ENCODE measurements at regions not wholly inside any gene's neighbourhood (a gene's known extent, or its start where the extent isn't known, plus 50 kb on each side); places are given as distances from the start of the nearest gene placed in this dataset.

DNA sequence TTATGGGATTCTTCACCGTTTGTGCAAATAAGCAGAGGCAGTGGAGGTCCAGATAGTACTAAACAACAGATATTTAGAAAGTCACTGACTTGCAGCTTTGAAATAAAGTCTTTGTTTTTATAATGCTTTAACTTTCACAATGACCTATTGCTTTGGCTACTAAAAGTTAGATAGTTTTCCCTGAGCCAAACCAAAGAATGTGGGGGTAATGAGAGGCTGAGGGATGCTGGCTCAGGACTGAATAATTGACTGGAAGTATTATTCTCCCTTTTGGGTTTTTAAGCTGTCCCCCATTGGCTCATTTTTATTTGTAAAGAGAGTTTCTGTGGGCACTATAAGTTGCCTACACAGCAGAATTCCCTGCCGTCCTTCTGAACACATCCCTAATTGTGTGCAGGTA is 99.2 kb upstream of the ACTBL2 start:
- no peak for DNase-seq

DNA sequence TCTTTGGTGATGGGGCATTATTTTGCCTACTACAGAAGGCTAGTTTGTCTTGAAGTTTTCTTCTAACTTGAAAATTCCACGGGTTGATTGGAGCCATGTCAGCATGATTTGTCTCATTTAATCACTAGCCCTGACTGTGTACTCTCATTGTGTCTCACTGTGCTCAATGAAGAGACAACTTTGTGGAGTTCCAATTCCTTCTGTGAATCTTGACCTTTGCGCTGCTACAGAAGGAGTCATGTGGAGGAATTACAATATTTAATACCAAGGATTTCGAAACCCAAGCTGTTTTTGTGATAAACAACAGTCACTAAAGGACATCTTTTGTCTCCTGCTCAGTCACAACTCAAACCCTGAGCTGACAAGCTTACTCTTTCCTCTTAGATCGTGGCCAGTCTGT is 98.6 kb upstream of the ACTBL2 start:
- DNase-seq, result no peak

DNA sequence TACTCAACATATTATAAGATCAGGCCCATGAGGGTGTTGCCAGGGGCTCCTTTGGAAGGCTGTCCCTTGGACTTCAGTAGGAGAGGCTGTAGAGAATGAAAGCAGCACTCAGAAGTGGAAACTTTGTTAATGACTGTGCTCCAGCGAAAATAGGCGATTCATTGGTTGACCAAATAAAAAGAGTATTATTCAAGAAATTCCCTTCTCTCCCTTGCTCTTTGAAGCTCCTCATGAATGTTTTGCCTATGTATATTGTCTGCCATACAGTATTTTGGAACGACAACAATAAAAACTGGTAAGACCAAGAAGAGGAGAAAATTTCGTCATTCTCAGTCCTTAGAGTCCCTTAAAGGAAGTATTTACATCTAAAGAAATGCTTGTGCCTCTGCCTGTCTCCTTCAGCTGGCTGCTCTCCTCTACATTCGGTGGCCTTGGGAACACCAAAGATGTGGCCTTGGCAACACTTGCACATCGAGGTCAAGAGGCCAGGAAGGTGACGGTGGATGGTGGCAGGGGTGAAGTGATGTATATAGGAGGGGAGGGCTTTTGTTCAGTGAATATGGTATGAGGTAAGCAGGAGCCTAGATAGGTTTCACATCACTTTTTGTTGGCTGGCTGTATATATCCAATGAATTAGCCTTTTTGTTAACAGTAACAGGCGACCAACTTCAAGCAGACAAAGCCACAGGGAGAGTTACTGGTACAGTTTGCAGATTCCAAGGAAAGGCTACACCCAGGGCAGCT is 95.0 kb upstream of the ACTBL2 start:
- DNase-seq, result no peak

DNA sequence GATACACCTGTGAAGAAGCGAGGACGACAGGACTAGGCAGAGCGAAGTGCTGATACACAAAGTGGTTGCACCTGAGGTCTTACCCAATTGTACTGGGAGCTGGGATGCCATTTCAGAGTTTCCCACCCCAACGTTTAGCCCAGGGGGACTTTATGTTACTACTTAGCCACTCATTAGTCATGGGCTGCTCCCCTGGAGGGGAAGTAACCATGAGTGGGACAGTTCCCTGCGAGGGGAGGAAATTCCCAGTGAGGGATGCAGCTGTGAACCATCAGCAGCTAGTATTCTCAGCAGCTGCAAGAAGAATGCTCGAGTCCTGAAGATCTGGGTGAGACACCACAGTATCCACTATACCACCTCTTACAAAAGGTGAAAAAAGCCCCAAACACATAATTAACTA is 93.7 kb upstream of the ACTBL2 start:
- no peak for DNase-seq

DNA sequence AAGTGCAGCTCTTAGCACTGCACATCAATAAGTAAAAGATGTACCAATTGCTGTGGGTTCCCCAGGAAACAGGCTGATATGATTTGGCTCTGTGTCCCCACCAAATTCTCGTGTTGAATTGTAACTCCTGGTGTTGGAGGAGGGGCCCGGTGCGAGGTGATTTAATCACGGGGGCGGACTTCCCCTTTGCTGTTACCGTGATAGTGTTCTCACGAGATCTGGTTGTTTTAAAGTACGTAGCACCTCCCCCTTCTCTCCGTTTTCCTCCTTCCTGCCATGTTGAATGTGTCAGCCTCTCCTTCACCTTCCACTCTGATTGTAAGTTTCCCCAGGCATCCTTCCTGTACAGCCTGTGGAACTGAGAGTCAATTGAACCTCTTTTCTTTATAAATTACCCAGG is 93.2 kb upstream of the ACTBL2 start:
- DNase-seq, result no peak

DNA sequence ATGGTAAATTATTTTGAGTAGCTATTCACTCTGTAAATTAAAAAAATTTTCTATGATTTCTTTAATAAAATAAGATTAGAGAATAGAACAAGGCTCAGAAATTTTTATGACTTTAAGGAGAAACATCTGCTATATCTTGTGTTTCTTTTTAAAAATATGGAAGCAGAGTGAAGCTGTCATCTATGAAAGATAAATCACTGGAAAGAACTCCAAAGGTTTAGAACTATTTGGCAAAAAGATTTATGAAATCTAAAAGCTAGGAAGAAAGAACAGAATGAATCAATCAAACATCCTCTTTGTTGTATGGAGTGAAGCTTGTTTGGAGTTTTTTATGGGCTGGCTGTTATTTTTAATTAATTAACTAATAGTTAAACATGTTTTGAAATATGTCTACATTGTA is 89.8 kb upstream of the ACTBL2 start:
- no peak for DNase-seq

DNA sequence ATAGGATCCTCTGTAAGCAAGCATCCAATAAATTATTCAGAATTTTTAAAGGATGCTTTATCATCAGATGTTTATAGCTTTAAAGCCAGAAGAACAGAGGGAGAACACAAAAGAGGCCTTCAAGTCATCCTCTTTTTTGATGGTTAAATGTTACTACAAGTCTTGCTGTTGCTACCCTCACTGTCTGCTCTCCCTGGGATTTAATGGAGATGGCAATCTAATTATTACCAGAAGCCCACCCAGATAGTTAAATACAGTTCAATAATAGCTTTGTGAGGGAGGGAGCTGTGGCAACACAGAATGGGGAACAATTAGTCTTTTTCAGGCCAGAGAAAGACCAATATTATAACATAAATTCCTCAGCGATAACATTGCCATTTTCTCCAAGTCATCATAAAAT is 87.0 kb upstream of the ACTBL2 start:
- no peak for DNase-seq

DNA sequence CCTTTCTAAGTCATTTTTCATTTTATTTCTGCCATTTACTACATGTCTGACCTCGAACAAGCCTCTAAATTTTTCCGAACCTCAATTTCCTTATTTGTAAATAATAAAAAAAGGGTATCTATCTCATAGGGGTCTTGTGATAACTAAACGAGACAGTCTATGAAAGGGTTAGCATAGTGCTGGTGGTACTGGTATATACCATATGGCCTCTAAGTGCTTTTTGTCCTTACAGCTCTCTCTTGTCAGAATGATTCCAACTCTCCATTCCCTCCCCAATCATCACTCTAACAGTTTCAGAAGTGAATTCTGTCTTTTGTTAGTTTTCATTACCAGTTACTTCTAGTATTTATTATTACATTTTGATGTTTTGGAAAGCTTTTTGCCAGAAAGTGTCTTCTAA is 85.5 kb upstream of the ACTBL2 start:
- DNase-seq, result no peak

DNA sequence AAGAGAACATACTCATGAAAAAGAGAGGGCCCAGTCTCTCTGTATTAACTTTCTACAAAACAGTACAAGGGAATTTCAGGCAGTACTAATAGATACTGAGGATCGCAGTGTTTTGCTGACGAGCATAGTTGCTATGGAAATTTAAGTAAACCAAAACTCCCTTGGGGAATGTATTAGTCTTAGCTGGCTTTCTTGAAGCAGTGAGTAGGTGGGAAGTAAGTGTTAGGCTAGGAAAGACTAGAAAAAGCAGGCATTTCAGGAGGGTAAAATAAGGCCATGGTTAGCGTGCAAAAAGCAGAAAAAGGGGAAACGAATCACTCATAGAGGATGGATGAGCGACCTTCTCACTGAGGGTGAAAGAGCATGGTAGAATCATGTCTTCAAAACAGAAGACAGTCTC is 84.3 kb upstream of the ACTBL2 start:
- DNase-seq, result peak; percentile 31

DNA sequence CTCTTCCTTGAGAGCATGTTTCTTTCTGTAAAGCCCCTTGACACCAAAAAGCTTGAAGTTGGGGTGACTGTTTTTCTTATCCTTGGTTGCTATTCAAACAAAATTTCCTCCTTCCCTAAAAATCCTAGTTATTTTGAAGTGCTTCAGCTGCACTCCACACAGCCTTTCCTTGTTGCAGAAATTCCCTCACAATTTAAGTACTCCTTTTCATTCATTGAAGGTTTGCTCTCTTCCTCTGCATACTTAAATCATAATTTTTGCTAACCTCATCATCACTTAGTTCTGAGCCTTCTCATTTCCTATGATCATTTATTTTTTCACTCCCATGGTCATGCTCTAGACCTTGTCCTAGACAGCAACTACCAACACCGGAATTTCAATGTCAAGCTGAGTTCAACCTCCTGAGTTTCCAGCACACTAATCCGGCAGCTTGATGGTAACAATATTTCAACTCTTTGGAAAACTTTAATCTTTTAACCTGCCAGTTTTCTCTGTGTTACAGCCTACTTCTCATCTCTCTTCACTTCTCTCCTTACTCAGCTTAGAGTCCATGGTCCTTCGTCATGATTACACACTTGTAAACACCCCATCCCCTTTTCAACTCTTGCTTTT is 78.7 kb upstream of the ACTBL2 start:
- no peak for DNase-seq

DNA sequence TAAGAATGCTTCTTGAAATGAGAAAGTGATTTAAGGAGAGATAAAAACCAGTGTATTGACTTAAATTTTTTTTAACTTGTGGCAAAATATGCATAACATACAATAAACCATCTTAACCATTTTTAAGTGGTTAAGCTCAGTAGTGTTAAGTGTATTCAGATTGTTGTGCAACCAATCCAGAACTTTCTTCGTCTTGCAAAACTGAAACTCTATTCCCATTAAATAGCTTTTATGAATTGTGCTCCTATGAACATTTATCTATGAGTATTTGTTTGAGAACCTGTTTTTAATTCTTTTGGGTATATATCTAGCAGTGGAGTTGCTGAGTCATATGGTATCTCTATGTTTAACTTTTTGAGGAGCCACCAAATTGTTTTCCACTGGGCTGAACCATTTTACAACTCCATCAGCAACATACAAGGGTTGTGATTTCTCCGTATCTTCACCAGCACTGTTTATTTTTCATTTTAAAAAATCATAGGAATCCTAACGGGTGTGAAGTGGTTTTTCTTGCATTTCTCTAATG is 76.6 kb upstream of the ACTBL2 start:
- DNase-seq, result no peak

DNA sequence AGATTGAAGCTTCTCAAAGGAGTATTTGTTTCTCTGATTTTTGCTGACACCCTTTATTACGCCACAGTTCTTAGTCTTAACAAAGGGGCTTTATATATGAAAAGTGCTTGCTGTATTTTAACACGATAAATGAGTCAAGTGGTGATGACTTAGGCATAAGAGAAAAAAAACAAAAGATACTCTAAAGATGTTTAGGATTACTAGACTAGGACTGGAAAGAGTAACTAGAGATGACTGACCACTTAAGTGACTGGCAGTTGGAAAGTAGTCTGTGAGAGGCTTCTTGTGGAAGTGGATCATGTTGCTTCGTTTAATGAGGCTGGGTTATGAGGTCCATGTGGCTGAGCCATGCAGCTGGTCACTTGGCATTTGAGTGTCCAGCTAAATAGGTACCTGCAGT is 69.4 kb upstream of the ACTBL2 start:
- no peak for DNase-seq

DNA sequence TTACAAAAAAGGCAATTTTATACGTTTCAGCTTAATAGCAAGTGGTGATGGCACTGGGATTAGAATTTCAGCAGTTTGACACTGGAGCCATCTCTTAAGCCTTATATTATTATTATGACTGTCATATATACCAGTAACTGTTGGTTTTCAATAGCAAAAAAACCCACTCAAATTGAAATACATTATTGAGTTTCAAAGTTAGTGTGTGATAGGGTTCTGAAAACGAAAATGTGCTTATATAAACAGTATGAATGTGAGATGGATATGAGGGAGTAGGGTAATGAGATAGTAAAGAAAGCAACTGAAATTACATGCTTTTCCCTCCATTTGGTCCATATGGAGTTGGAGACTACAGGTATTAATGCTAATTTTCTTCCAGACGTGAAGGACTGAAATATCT is 68.6 kb upstream of the ACTBL2 start:
- no peak for DNase-seq

DNA sequence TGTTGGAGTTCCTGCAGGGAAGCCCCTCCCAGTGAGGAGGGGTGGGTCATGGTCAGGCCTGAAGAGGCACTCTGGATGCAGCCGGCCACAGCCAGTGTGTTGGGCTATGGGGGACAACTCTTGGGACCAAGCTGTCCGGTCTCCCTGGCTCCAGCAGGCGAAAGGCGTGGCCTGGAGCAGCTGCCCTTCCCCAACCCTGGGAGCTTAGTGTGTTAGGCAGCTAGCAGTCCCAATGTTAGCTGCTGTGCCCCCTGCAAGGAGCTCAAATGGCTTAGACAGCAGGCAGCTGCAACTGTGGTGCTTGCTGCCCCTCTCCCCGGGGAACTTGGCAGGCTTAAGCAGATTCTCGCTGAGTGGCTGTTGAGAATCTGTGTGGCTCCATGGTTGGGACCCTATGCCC is 67.5 kb upstream of the ACTBL2 start:
- no peak for DNase-seq

DNA sequence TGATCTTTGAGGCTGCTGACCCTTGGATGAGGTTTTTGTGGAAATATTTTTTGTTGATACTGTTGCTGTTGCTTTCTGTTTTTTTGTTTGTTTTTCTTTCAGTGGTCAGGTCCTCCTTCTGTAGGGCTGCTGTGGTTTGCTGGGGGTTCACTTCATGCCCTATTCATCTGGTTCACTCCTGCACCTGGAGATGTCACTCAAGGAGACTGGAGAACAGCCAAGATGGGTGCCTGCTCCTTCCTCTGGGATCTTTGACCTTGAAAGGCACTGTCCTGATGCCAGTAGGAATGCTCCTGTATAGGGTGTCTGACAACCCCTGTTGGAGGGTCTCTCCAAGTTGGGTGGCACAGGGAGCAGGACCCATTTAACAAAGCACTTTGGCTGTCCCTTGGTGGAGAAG is 67.0 kb upstream of the ACTBL2 start:
- DNase-seq, result no peak

DNA sequence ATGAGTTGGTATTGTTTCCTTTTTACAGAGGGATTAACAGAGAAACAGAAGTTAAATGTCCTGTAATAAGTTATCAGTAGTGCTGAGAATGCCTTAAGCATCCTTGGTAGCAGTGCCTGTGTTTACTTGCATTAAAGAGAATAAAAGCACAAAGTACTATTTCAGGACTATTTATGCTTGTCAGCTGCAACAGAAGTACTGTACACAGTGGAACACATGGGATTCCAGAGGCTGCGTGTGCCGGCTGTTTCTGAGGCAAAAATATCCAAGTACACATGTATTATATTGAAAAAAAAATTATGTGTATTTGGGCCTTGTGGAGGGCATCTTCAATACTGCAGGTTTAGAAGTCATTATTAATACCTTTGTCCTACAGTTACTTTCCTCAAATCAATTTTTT is 58.2 kb upstream of the ACTBL2 start:
- no peak for DNase-seq

DNA sequence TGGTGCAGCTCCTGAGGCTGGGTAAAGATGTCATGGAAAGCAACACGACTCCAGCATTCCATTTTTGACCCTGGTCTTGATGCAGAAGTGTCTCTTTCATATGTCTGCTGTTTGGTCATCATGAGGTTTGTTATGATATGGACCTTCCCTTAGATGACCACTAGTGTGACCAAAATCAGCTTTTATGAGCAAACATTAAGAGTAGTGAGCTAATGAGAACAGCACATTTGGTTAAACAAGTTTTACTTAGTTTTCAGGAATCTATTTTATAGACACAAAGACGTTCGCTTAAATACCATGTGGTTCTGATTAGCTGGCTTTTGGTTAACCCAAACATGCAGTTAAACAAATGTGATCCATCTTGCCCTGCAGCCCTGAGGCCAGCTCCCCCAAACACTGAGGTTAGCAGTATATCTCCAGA is 56.7 kb upstream of the ACTBL2 start:
- peak; percentile 42 for DNase-seq

DNA sequence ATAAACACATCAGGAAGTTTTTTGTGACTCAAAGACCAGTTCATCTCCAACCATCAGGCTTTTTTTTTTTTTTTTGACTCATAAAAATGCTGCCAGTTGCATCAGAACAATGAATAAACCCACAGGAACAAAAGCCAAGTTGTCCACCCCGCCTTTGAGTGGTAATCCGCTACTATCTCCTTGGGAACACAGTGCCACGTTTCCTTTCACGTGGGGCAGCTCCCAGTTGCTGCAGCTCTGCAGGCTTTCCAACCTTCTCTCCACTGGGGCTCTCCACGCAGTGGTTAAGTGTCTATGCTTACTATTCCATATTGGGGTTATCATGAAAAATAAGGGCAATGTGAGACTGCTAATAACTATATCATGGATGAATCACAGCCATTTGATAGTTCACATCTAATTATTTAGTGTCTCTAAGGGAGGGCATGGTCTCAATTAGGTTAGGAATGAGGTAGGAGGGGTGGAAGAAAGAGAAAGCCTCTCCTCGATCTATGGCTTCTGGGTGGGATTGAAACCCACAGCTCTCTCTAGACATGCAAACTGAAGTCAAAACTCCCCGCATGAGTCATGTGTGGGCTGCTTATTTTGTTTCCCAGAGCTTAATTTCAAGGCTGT is 55.8 kb upstream of the ACTBL2 start:
- no peak for DNase-seq

DNA sequence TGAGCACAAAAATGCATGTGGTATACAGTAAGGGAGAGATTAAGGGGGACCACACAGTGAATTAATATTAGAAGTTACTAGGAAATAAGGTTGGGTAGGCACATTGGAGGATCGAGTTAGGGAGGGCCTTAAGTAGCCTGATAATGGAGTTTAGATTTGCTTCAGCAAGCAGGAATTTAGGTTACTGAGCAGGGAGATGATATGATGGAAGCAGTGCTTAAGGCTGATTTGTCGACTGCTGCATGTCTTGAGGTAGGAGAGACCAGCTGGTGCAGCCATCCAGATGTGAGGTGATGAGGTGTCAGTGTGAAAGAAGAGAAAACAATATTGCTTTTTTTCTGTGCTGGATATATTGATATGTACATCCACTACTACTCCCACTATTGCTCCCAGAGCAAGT is 55.2 kb upstream of the ACTBL2 start:
- DNase-seq, result peak; percentile 57

DNA sequence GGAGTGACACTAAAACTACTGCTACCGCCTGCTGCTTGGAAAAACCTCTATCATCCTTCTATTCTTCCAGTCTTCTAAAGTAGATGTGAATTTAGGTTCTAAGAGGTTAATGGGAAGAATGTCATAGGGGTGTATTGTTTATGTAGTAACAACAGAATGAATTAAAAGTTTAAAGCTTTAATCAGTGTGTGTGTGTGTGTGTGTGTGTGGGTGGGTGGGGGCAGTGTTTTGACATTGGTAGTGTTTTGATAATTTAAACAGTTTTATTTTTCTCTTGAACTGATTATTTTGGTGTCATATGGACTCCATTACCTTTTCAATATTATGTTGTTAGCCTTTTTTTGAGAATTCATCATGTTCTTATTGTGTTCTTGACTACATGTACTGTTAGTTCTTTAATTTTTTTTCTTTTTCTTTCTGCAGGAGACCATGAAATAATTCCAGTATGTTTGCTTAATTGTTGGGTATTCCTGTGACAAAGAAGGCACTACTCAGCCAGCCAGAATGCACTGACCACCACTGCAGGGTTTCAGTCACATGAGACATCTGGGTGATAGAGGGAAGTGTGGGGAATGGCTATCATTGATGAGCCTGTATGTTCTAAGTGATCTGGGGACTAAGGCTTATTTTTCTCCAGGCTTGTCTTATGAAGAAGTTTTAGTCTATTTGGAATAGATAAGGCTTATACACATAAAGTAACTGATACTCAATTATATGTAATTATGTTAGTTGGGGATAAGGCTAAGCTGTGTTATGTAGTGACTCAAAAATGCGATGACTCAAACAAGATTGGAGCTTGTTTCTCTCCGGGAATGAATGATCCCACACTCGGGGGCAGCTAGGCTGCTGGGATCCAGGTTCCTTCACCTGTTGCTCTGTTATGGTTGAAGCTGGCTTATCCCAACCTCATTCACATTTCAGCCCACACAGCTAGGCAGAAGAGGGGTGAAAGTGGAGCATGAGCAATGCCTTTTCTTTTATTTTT is 50.2 kb upstream of the ACTBL2 start:
- no peak for DNase-seq
